ENCODE measurements at regions not wholly inside any gene's neighbourhood (a gene's known extent, or its start where the extent isn't known, plus 50 kb on each side); places are given as distances from the start of the nearest gene placed in this dataset.

DNA sequence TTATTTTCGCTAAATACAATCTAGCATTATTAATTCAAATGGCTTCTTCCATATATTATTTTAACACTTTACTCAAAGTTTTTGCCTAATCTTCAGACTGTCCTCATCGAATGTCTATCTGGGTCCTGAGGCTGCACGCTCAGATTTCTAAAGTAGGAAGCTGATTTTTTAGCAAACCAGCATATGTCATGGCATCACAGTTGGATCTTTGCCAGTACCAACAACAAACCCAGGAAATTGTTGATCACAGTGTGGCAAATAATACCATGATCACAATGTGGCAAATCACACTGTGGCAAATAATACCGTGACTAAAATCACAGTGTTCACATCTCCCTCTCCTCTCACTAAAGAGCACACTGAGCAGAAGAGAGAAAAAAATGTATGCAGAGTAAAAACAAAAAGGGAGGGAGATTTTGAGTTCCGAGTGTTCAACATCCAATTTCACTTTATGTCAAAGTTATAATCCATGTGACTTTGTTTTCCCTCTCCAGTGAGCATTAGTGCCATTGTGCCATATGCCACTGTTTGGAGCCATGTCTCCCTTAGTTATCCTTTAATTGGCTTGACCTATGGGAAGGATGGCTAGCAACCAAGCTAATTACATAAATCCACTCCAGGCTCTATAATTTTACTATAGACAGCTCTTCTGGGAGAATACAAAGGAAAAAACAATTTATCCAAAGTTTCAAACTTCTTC lies 1059.6 kb downstream of the HACE1 start:
- in situ Hi-C loops (cut with HindIII; ENCODE audit: extremely low pct_ligation_motif_present, low pct_unique_long_range_greater_than_20kb): no loop called here
- no peaks in the 10 kb centered on the region for H3K27me3 ChIP-seq (ENCODE audit: control insufficient read depth in 1 of 2, insufficient read depth in 2 of 2, low read length in 2 of 2)
- H3K4me3 ChIP-seq (replicated peaks in 1 of 3; ENCODE audit: insufficient read depth in 1 of 3, low read depth in 2 of 3, low read length in 3 of 3): no peak overlapping the region
- DNase-seq (ENCODE audit: low spot score): no peak
- no peak for FAIRE-seq
- H4K20me1 ChIP-seq (ENCODE audit: insufficient read depth, low read length): no peaks in the 10 kb centered on the region
- no peak for ATAC-seq
- POLR2A ChIA-PET: no interaction called here
- no peaks in the 10 kb centered on the region for H3K79me2 ChIP-seq (ENCODE audit: insufficient read depth, low read length)
- H2AFZ ChIP-seq (ENCODE audit: low read length): no peak overlapping the region
- H3K9me3 ChIP-seq (ENCODE audit: low read length): no peaks in the 10 kb centered on the region
- no peak overlapping the region for H3K9ac ChIP-seq (ENCODE audit: insufficient read depth, low read depth, low read length)
- no peak overlapping the region for H3K4me2 ChIP-seq (ENCODE audit: low read depth, low read length)
- intact Hi-C loops (cut with micrococcal nuclease; ENCODE audit: unreplicated experiment): no loop called here
- no TSS peak for BruUV-seq (replicated peaks)
- H3K36me3 ChIP-seq (replicated peaks in 1 of 2; ENCODE audit: control insufficient read depth in 1 of 2, insufficient read depth in 2 of 2, low read length in 2 of 2): no peaks in the 10 kb centered on the region
- H3K4me1 ChIP-seq (ENCODE audit: insufficient read depth, low read length): no peaks in the 10 kb centered on the region
- CTCF ChIA-PET (ENCODE audit: low intra/inter-chr PET ratio, low total read pairs): no interaction called here
- WGBS (ENCODE audit: low lambda C conversion rate): 12% methylated on average over 5 of the region's 5 CpGs
- no peak overlapping the region for H3K27ac ChIP-seq (ENCODE audit: extremely low read length, insufficient read depth, low read length)
- TF ChIP-seq, protein P1, sequence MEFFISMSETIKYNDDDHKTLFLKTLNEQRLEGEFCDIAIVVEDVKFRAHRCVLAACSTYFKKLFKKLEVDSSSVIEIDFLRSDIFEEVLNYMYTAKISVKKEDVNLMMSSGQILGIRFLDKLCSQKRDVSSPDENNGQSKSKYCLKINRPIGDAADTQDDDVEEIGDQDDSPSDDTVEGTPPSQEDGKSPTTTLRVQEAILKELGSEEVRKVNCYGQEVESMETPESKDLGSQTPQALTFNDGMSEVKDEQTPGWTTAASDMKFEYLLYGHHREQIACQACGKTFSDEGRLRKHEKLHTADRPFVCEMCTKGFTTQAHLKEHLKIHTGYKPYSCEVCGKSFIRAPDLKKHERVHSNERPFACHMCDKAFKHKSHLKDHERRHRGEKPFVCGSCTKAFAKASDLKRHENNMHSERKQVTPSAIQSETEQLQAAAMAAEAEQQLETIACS (CRISPR knock-in tag; IDR thresholded peaks at IDR 0.05): no peak
- TF ChIP-seq ZC3H4 (CRISPR knock-in tag; IDR thresholded peaks at IDR 0.05; ENCODE audit: borderline replicate concordance) (no peak), MBNL3 (CRISPR knock-in tag; conservative IDR thresholded peaks at IDR 0.05) (no peak)

DNA sequence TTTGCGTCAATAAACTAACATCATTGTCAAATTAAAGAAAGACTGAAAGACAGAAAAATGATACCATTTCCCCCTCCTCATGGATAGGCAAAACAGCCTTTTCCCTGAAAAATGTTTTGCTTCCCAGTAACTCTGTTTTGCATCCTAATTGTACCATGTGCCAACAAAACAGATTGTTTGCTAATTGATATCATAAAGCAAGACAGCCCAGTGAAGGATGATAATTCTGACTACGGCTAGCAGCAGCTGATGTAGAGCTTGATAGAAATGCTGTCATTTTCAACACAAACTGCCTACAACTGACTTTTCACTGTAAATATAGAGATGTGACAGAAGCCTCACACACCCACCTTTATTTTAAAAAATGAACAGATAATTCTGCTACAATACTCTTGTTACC lies 1061.6 kb downstream of the HACE1 start:
- WGBS (ENCODE audit: low lambda C conversion rate): 2% methylated on average over 2 of the region's 2 CpGs
- intact Hi-C loops (cut with micrococcal nuclease; ENCODE audit: unreplicated experiment): no loop called here

More for the DNA sequence above, 1061.6 kb downstream of the HACE1 start:
- Histone ChIP-seq H4K20me1 (ENCODE audit: insufficient read depth, low read length) (no peaks in the 10 kb centered on the region), H3K79me2 (ENCODE audit: insufficient read depth, low read length) (no peaks in the 10 kb centered on the region), H3K36me3 (replicated peaks in 1 of 2; ENCODE audit: control insufficient read depth in 1 of 2, insufficient read depth in 2 of 2, low read length in 2 of 2) (no peaks in the 10 kb centered on the region), H3K9me3 (ENCODE audit: low read length) (no peaks in the 10 kb centered on the region), H3K4me3 (replicated peaks in 1 of 3; ENCODE audit: insufficient read depth in 1 of 3, low read depth in 2 of 3, low read length in 3 of 3) (no peak overlapping the region), H3K4me1 (ENCODE audit: insufficient read depth, low read length) (no peaks in the 10 kb centered on the region), H3K27me3 (ENCODE audit: control insufficient read depth in 1 of 2, insufficient read depth in 2 of 2, low read length in 2 of 2) (no peaks in the 10 kb centered on the region), H3K4me2 (ENCODE audit: low read depth, low read length) (no peak overlapping the region), H3K9ac (ENCODE audit: insufficient read depth, low read depth, low read length) (no peak overlapping the region), H2AFZ (ENCODE audit: low read length) (no peak overlapping the region), H3K27ac (ENCODE audit: extremely low read length, insufficient read depth, low read length) (no peak overlapping the region)
- CTCF ChIA-PET (ENCODE audit: low intra/inter-chr PET ratio, low total read pairs): no interaction called here
- BruUV-seq (replicated peaks): no TSS peak
- FAIRE-seq: no peak
- POLR2A ChIA-PET: no interaction called here
- in situ Hi-C loops (cut with HindIII; ENCODE audit: extremely low pct_ligation_motif_present, low pct_unique_long_range_greater_than_20kb): no loop called here
- DNase-seq (ENCODE audit: low spot score): no peak
- ATAC-seq: no peak
- TF ChIP-seq ZNF567 (CRISPR knock-in tag; IDR thresholded peaks at IDR 0.05; ENCODE audit: borderline replicate concordance) (no peak), ZNF670 (CRISPR knock-in tag; IDR thresholded peaks at IDR 0.05; ENCODE audit: borderline replicate concordance) (no peak), HNF4A (CRISPR knock-in tag; IDR thresholded peaks at IDR 0.05) (no peak), PCBP2 (optimal IDR thresholded peaks at IDR 0.05; ENCODE audit: low read depth, low read length, poor library complexity, severe bottlenecking) (no peak), MTF1 (CRISPR knock-in tag; IDR thresholded peaks at IDR 0.05) (no peak)
- TF ChIP-seq, protein P2, sequence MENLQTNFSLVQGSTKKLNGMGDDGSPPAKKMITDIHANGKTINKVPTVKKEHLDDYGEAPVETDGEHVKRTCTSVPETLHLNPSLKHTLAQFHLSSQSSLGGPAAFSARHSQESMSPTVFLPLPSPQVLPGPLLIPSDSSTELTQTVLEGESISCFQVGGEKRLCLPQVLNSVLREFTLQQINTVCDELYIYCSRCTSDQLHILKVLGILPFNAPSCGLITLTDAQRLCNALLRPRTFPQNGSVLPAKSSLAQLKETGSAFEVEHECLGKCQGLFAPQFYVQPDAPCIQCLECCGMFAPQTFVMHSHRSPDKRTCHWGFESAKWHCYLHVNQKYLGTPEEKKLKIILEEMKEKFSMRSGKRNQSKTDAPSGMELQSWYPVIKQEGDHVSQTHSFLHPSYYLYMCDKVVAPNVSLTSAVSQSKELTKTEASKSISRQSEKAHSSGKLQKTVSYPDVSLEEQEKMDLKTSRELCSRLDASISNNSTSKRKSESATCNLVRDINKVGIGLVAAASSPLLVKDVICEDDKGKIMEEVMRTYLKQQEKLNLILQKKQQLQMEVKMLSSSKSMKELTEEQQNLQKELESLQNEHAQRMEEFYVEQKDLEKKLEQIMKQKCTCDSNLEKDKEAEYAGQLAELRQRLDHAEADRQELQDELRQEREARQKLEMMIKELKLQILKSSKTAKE (CRISPR knock-in tag; IDR thresholded peaks at IDR 0.05; ENCODE audit: borderline replicate concordance): no peak
- TF ChIP-seq, protein P3, sequence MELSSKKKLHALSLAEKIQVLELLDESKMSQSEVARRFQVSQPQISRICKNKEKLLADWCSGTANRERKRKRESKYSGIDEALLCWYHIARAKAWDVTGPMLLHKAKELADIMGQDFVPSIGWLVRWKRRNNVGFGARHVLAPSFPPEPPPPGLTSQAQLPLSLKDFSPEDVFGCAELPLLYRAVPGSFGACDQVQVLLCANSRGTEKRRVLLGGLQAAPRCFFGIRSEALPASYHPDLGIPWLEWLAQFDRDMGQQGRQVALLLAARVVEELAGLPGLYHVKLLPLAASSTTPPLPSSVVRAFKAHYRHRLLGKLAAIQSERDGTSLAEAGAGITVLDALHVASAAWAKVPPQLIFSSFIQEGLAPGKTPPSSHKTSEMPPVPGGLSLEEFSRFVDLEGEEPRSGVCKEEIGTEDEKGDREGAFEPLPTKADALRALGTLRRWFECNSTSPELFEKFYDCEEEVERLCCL (CRISPR knock-in tag; IDR thresholded peaks at IDR 0.05; ENCODE audit: borderline replicate concordance): no peak

All from HepG2 (cell line).